ENCODE measurements at regions not wholly inside any gene's neighbourhood (a gene's known extent, or its start where the extent isn't known, plus 50 kb on each side); places are given as distances from the start of the nearest gene placed in this dataset.
A peak's percentile ranks its signal among the peaks of the same experiment; 100 is the strongest.

DNA sequence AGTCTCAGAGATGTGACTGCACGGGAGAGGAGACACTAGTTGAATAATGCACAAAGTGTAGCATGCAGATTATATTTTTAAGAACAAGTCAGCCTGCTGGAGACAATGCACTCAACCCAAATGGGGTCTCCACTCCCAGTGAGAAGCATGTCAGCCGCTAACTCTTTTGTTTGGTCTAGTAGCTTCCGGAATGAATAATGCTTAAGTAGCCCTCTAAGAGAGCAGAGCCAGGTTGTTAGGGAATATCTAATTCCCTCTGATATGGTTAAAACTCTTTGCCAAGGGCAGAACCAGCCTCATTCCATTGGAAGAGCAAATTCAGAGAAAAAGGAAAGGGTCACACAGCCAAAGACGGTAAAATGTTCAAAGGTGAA is 80.4 kb downstream of the DAD1 start:
- H3K27ac Mint-ChIP-seq (ENCODE audit: unreplicated experiment) = no peak overlapping the region
- no peaks in the 10 kb centered on the region for H3K36me3 Mint-ChIP-seq (ENCODE audit: low read depth)
- no peak overlapping the region for H3K4me3 Mint-ChIP-seq (ENCODE audit: unreplicated experiment)
- no peaks in the 10 kb centered on the region for H3K9me3 Mint-ChIP-seq (ENCODE audit: low read depth)
- peaks cover 78% of the 10 kb centered on the region for H3K4me1 Mint-ChIP-seq (ENCODE audit: low read depth)
- no peak for DNase-seq (ENCODE audit: low spot score)
- no peaks in the 10 kb centered on the region for H3K27me3 Mint-ChIP-seq (ENCODE audit: low read depth)
- TF ChIP-seq, protein P1, sequence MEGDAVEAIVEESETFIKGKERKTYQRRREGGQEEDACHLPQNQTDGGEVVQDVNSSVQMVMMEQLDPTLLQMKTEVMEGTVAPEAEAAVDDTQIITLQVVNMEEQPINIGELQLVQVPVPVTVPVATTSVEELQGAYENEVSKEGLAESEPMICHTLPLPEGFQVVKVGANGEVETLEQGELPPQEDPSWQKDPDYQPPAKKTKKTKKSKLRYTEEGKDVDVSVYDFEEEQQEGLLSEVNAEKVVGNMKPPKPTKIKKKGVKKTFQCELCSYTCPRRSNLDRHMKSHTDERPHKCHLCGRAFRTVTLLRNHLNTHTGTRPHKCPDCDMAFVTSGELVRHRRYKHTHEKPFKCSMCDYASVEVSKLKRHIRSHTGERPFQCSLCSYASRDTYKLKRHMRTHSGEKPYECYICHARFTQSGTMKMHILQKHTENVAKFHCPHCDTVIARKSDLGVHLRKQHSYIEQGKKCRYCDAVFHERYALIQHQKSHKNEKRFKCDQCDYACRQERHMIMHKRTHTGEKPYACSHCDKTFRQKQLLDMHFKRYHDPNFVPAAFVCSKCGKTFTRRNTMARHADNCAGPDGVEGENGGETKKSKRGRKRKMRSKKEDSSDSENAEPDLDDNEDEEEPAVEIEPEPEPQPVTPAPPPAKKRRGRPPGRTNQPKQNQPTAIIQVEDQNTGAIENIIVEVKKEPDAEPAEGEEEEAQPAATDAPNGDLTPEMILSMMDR (IDR thresholded peaks at IDR 0.05) = no peak

DNA sequence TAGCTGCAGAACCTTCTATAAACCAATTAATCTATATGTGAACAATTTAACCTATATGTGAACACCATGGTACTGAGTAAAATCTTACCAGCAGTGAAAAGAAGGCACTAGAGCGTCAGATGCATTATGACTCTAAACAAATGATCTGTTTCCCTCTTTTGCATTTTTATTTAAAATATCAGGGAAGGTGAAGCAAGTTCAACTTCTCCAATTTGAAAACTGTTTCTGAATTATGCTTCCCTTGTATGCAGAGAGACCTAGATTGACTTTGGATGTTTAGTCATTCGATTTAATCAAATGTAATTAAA is 80.9 kb downstream of the DAD1 start:
- TF ChIP-seq, protein P1 (IDR thresholded peaks at IDR 0.05) = no peak

DNA sequence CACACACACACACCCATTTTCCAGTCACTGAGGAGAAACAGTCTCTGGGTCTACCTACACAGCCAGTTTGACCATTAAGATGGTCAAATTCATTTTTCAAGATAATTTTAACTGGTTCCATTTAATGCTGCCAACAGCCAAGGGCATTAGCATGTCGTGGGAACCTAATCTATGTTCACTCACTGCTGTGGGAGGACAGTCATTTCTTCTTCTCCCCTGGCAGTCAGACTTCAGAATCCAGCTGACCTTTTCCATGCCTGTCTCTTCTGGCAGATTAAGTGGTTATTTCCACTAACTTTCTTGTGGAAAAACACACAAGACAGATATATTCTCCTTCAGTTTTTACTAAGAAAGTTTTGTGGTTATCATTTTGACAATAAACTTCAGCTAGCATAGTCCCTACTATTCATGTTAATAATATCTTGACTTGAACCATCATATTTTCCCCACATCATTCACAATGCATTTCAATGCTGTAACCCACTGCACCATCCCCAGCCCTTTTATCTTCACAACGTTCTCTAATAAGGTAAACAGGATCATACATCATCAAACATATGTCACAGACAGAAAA is 82.2 kb downstream of the DAD1 start:
- no peak for DNase-seq (ENCODE audit: low spot score)
- Mint-ChIP-seq H3K27ac (ENCODE audit: unreplicated experiment) (peak overlapping the region; percentile 72), H3K36me3 (ENCODE audit: low read depth) (no peaks in the 10 kb centered on the region), H3K9me3 (ENCODE audit: low read depth) (no peaks in the 10 kb centered on the region), H3K27me3 (ENCODE audit: low read depth) (no peaks in the 10 kb centered on the region), H3K4me1 (ENCODE audit: low read depth) (peaks cover 61% of the 10 kb centered on the region), H3K4me3 (ENCODE audit: unreplicated experiment) (no peak overlapping the region)
- TF ChIP-seq, protein P1 (IDR thresholded peaks at IDR 0.05) = no peak

More for the DNA sequence above, 80.9 kb downstream of the DAD1 start:
- DNase-seq (ENCODE audit: low spot score) = no peak
- Mint-ChIP-seq H3K4me3 (ENCODE audit: unreplicated experiment) (no peak overlapping the region), H3K9me3 (ENCODE audit: low read depth) (no peaks in the 10 kb centered on the region), H3K36me3 (ENCODE audit: low read depth) (no peaks in the 10 kb centered on the region), H3K4me1 (ENCODE audit: low read depth) (peaks cover 73% of the 10 kb centered on the region), H3K27me3 (ENCODE audit: low read depth) (no peaks in the 10 kb centered on the region), H3K27ac (ENCODE audit: unreplicated experiment) (no peak overlapping the region)

DNA sequence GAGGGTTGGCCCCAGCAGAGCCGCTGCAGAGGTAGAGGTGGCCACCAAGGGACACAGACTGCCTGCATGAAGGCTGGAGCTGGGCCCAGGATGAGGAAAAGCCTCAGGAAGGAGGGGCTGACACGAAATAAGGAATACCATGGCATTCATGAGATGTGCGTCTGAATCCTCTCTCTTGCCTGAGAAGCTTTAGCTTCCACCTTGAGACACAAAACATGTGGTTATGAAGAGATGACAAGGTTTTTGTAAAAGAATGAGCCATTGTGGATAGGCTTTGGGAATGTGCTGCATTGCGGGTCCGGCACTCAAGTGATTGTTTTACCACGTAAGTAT is 82.7 kb downstream of the DAD1 start:
- Mint-ChIP-seq H3K4me3 (ENCODE audit: unreplicated experiment) (no peak overlapping the region), H3K9me3 (ENCODE audit: low read depth) (no peaks in the 10 kb centered on the region), H3K27me3 (ENCODE audit: low read depth) (no peaks in the 10 kb centered on the region), H3K4me1 (ENCODE audit: low read depth) (peaks cover 56% of the 10 kb centered on the region), H3K36me3 (ENCODE audit: low read depth) (no peaks in the 10 kb centered on the region), H3K27ac (ENCODE audit: unreplicated experiment) (peak overlapping the region; percentile 72)
- no peak for DNase-seq (ENCODE audit: low spot score)
- TF ChIP-seq, protein P1 (IDR thresholded peaks at IDR 0.05) = no peak

- Mint-ChIP-seq H3K36me3 (ENCODE audit: low read depth) (no peaks in the 10 kb centered on the region), H3K27ac (ENCODE audit: unreplicated experiment) (peak overlapping the region; percentile 72), H3K4me1 (ENCODE audit: low read depth) (peaks cover 51% of the 10 kb centered on the region), H3K4me3 (ENCODE audit: unreplicated experiment) (no peak overlapping the region), H3K9me3 (ENCODE audit: low read depth) (no peaks in the 10 kb centered on the region), H3K27me3 (ENCODE audit: low read depth) (no peaks in the 10 kb centered on the region)
- TF ChIP-seq, protein P1 (IDR thresholded peaks at IDR 0.05) = no peak
- DNase-seq (ENCODE audit: low spot score) = no peak
These were observed 83.2 kb downstream of the DAD1 start for GRCh38 chr14:22505697-22506377.
